ENCODE measurements at regions not wholly inside any gene's neighbourhood (a gene's known extent, or its start where the extent isn't known, plus 50 kb on each side); places are given as distances from the start of the nearest gene placed in this dataset.

- TF ChIP-seq CTCF (IDR thresholded peaks at IDR 0.05): no peak
- TF ChIP-seq POLR2A (IDR thresholded peaks at IDR 0.05): no peak
- no peak for TF ChIP-seq EP300 (IDR thresholded peaks at IDR 0.05)
These were observed 603.4 kb downstream of the BRD1 start for GRCh38 chr22:49224243-49224642.

All from tibial nerve (tissue), 4 donors.